GM23338 (cell line): ENCODE measurements at regions not wholly inside any gene's neighbourhood (a gene's known extent, or its start where the extent isn't known, plus 50 kb on each side); places are given as distances from the start of the nearest gene placed in this dataset.

Experiments used
- ATAC-seq: fragments of 200-7000 bp; cut with Tn5 transposase; 3 replicates; pipeline ENCODE4 v1.9.1; 2020
- DNase-seq: peaks from one replicate; pipeline ENCODE4 v3.0.0-alpha.2; 2015; ENCODE audit warnings: low spot score
- H2AFZ ChIP-seq: fragments of 200-600 bp; sonication (generic); 2 replicates; pipeline ENCODE4 v1.8.0; 2016; ENCODE audit warnings: antibody characterized with exemption, mild to moderate bottlenecking, moderate library complexity
- H3F3A ChIP-seq: fragments of 200-600 bp; sonication (generic); replicated peaks from 2 replicates; pipeline ENCODE4 v1.8.0; 2017; ENCODE audit warnings: antibody characterized with exemption, mixed run types, low read depth
- H3K27ac ChIP-seq: fragments of 200-600 bp; sonication (generic); 2 replicates; pipeline ENCODE4 v1.6.1; 2016; ENCODE audit warnings: low read depth
- H3K27me3 ChIP-seq: fragments of 200-600 bp; sonication (generic); 2 replicates; pipeline ENCODE4 v1.8.0; 2016; ENCODE audit warnings: mild to moderate bottlenecking, mixed run types, moderate library complexity; ENCODE audit not compliant: insufficient read depth
- H3K36me3 ChIP-seq: fragments of 200-600 bp; sonication (generic); 2 replicates; pipeline ENCODE4 v1.8.0; 2016; ENCODE audit warnings: mild to moderate bottlenecking; ENCODE audit not compliant: insufficient read depth
- H3K4me1 ChIP-seq: fragments of 200-600 bp; sonication (generic); 2 replicates; pipeline ENCODE4 v1.8.0; 2016; ENCODE audit warnings: mild to moderate bottlenecking, moderate library complexity; ENCODE audit not compliant: insufficient read depth
- H3K4me2 ChIP-seq: fragments of 200-600 bp; sonication (generic); 2 replicates; pipeline ENCODE4 v1.7.1; 2017; ENCODE audit warnings: mixed run types
- H3K4me3 ChIP-seq: fragments of 200-600 bp; sonication (generic); 2 replicates; pipeline ENCODE4 v1.6.1; 2016; ENCODE audit warnings: mixed run types
- H3K79me2 ChIP-seq: fragments of 200-600 bp; sonication (generic); replicated peaks from 2 replicates; pipeline ENCODE4 v1.8.0; 2017; ENCODE audit warnings: mild to moderate bottlenecking; ENCODE audit not compliant: insufficient read depth
- H3K9me2 ChIP-seq: fragments of 200-600 bp; sonication (generic); 2 replicates; pipeline ENCODE4 v1.8.0; 2017; ENCODE audit not compliant: insufficient read depth
- H4K20me1 ChIP-seq: fragments of 200-600 bp; sonication (generic); replicated peaks from 2 replicates; pipeline ENCODE4 v1.8.0; 2017; ENCODE audit warnings: mild to moderate bottlenecking; ENCODE audit not compliant: insufficient read depth
- H3K27ac Mint-ChIP-seq: 2 replicates; pipeline ENCODE4 v1.8.0; 2020; ENCODE audit warnings: inconsistent platforms, mild to moderate bottlenecking, moderate library complexity, mixed read lengths
- H3K27me3 Mint-ChIP-seq: 3 replicates; pipeline ENCODE4 v1.8.0; 2022; ENCODE audit warnings: low read depth, mild to moderate bottlenecking, moderate library complexity, mixed read lengths, inconsistent platforms; ENCODE audit not compliant: insufficient read depth, poor library complexity
- H3K36me3 Mint-ChIP-seq: 3 replicates; pipeline ENCODE4 v1.8.0; 2021; ENCODE audit warnings: low read depth, mild to moderate bottlenecking, inconsistent platforms, moderate library complexity, mixed read lengths
- H3K4me1 Mint-ChIP-seq: 3 replicates; pipeline ENCODE4 v1.8.0; 2020; ENCODE audit warnings: mild to moderate bottlenecking, inconsistent platforms, mixed read lengths
- H3K4me3 Mint-ChIP-seq: 3 replicates; pipeline ENCODE4 v1.8.0; 2021; ENCODE audit warnings: moderate library complexity, mild to moderate bottlenecking, inconsistent platforms, mixed read lengths
- H3K9me3 Mint-ChIP-seq: 3 replicates; pipeline ENCODE4 v1.8.0; 2020; ENCODE audit warnings: moderate library complexity, mild to moderate bottlenecking, inconsistent platforms, mixed read lengths
- EZH2 ChIP-seq: fragments of 200-600 bp; sonication (generic); IDR thresholded peaks from one replicate; pipeline ENCODE4 v1.8.0; 2017; ENCODE audit warnings: antibody characterized with exemption, mild to moderate bottlenecking, low read depth; ENCODE audit not compliant: unreplicated experiment
- EZH2phosphoT487 ChIP-seq: fragments of 200-600 bp; sonication (generic); IDR thresholded peaks from one replicate; pipeline ENCODE4 v1.8.1; 2018; ENCODE audit warnings: antibody characterized with exemption; ENCODE audit not compliant: unreplicated experiment
- JUNB ChIP-seq: IDR thresholded peaks from one replicate; pipeline ENCODE4 v1.6.1; 2016; ENCODE audit warnings: antibody characterized with exemption; ENCODE audit not compliant: unreplicated experiment
- STAT1 ChIP-seq: IDR thresholded peaks from one replicate; pipeline ENCODE4 v1.6.1; 2016; ENCODE audit warnings: antibody characterized with exemption; ENCODE audit not compliant: unreplicated experiment
- ZNF114 ChIP-seq: fragments of 250-450 bp; sonication (Bioruptor Pico); IDR thresholded peaks from 2 replicates; pipeline ENCODE4 v1.5.0; 2020; ENCODE audit warnings: mild to moderate bottlenecking, moderate library complexity
- ZNF331 ChIP-seq: fragments of 250-450 bp; sonication (Bioruptor Pico); IDR thresholded peaks from 2 replicates; pipeline ENCODE4 v1.5.0; 2020; ENCODE audit warnings: low read depth, mild to moderate bottlenecking, moderate library complexity
- TF ChIP-seq, protein P1 (sequence below): IDR thresholded peaks from one replicate; pipeline ENCODE4 v1.6.1; 2018; ENCODE audit warnings: antibody characterized with exemption; ENCODE audit not compliant: unreplicated experiment
- TF ChIP-seq, protein P2 (sequence below): fragments of 250-450 bp; sonication (Bioruptor Pico); IDR thresholded peaks from 2 replicates; pipeline ENCODE4 v1.5.0; 2020; ENCODE audit warnings: mild to moderate bottlenecking, moderate library complexity
- TF ChIP-seq, protein P3 (sequence below): IDR thresholded peaks from 2 replicates; pipeline ENCODE4 v1.6.1; 2016; ENCODE audit warnings: antibody characterized with exemption
- TF ChIP-seq, protein P4 (sequence below), 2 experiments: fragments of 200-600 bp in 1 of 2; sonication (generic) in 1 of 2; conservative IDR thresholded peaks; 2 replicates each; pipeline versions ENCODE4 v1.5.1 to v1.6.1; 2016 to 2017; ENCODE audit warnings: antibody characterized with exemption in 2 of 2, low read depth in 2 of 2, mild to moderate bottlenecking in 2 of 2, moderate library complexity in 1 of 2

DNA sequence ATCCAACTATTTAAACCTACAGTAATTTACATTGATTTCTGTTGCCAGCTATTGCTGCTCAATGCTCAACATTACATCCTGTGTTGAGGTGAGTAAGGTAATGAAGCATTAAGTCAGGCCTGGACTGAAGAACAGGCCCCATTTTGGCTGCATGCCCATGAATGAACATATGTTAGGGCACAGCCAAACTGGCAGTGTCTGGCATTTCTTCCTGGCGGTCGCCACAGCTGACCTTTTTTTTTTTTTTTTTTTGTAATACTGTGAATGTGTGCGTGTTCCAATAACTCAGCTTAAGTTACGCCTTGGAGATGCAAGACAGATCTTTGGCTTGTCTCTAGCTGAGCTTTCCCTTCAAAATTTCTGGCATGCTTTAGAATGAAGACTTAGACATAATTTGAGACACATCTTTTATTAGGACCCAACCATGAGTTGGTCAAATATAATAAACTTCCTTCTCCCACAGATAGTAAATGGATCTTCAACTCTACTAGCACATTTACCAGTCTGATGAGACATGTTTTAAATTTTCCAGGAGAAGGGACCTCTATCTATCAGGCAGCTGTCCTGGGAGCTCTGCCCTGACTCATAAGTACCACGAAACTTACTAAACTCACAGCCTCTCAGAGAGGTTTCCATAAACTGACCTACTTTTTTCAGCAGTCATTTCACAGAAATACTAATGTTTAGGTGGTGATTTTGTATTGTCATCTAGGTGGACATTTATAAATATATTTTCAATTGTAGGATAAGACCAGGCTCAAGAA lies 341.1 kb upstream of the RUNX1 start:
- TF ChIP-seq EZH2 (no peak), ZNF114 (CRISPR knock-in tag) (no peak), EZH2phosphoT487 (no peak), JUNB (no peak), STAT1 (no peak), ZNF331 (no peak)
- TF ChIP-seq, protein P1, sequence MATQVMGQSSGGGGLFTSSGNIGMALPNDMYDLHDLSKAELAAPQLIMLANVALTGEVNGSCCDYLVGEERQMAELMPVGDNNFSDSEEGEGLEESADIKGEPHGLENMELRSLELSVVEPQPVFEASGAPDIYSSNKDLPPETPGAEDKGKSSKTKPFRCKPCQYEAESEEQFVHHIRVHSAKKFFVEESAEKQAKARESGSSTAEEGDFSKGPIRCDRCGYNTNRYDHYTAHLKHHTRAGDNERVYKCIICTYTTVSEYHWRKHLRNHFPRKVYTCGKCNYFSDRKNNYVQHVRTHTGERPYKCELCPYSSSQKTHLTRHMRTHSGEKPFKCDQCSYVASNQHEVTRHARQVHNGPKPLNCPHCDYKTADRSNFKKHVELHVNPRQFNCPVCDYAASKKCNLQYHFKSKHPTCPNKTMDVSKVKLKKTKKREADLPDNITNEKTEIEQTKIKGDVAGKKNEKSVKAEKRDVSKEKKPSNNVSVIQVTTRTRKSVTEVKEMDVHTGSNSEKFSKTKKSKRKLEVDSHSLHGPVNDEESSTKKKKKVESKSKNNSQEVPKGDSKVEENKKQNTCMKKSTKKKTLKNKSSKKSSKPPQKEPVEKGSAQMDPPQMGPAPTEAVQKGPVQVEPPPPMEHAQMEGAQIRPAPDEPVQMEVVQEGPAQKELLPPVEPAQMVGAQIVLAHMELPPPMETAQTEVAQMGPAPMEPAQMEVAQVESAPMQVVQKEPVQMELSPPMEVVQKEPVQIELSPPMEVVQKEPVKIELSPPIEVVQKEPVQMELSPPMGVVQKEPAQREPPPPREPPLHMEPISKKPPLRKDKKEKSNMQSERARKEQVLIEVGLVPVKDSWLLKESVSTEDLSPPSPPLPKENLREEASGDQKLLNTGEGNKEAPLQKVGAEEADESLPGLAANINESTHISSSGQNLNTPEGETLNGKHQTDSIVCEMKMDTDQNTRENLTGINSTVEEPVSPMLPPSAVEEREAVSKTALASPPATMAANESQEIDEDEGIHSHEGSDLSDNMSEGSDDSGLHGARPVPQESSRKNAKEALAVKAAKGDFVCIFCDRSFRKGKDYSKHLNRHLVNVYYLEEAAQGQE, result no peak
- TF ChIP-seq, protein P2, sequence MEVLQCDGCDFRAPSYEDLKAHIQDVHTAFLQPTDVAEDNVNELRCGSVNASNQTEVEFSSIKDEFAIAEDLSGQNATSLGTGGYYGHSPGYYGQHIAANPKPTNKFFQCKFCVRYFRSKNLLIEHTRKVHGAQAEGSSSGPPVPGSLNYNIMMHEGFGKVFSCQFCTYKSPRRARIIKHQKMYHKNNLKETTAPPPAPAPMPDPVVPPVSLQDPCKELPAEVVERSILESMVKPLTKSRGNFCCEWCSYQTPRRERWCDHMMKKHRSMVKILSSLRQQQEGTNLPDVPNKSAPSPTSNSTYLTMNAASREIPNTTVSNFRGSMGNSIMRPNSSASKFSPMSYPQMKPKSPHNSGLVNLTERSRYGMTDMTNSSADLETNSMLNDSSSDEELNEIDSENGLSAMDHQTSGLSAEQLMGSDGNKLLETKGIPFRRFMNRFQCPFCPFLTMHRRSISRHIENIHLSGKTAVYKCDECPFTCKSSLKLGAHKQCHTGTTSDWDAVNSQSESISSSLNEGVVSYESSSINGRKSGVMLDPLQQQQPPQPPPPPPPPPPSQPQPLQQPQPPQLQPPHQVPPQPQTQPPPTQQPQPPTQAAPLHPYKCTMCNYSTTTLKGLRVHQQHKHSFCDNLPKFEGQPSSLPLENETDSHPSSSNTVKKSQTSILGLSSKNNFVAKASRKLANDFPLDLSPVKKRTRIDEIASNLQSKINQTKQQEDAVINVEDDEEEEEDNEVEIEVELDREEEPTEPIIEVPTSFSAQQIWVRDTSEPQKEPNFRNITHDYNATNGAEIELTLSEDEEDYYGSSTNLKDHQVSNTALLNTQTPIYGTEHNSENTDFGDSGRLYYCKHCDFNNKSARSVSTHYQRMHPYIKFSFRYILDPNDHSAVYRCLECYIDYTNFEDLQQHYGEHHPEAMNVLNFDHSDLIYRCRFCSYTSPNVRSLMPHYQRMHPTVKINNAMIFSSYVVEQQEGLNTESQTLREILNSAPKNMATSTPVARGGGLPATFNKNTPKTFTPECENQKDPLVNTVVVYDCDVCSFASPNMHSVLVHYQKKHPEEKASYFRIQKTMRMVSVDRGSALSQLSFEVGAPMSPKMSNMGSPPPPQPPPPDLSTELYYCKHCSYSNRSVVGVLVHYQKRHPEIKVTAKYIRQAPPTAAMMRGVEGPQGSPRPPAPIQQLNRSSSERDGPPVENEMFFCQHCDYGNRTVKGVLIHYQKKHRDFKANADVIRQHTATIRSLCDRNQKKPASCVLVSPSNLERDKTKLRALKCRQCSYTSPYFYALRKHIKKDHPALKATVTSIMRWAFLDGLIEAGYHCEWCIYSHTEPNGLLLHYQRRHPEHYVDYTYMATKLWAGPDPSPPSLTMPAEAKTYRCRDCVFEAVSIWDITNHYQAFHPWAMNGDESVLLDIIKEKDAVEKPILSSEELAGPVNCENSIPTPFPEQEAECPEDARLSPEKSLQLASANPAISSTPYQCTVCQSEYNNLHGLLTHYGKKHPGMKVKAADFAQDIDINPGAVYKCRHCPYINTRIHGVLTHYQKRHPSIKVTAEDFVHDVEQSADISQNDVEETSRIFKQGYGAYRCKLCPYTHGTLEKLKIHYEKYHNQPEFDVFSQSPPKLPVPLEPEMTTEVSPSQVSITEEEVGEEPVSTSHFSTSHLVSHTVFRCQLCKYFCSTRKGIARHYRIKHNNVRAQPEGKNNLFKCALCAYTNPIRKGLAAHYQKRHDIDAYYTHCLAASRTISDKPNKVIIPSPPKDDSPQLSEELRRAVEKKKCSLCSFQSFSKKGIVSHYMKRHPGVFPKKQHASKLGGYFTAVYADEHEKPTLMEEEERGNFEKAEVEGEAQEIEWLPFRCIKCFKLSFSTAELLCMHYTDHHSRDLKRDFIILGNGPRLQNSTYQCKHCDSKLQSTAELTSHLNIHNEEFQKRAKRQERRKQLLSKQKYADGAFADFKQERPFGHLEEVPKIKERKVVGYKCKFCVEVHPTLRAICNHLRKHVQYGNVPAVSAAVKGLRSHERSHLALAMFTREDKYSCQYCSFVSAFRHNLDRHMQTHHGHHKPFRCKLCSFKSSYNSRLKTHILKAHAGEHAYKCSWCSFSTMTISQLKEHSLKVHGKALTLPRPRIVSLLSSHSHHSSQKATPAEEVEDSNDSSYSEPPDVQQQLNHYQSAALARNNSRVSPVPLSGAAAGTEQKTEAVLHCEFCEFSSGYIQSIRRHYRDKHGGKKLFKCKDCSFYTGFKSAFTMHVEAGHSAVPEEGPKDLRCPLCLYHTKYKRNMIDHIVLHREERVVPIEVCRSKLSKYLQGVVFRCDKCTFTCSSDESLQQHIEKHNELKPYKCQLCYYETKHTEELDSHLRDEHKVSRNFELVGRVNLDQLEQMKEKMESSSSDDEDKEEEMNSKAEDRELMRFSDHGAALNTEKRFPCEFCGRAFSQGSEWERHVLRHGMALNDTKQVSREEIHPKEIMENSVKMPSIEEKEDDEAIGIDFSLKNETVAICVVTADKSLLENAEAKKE (CRISPR knock-in tag), result no peak
- TF ChIP-seq, protein P3, sequence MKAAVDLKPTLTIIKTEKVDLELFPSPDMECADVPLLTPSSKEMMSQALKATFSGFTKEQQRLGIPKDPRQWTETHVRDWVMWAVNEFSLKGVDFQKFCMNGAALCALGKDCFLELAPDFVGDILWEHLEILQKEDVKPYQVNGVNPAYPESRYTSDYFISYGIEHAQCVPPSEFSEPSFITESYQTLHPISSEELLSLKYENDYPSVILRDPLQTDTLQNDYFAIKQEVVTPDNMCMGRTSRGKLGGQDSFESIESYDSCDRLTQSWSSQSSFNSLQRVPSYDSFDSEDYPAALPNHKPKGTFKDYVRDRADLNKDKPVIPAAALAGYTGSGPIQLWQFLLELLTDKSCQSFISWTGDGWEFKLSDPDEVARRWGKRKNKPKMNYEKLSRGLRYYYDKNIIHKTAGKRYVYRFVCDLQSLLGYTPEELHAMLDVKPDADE, result no peak
- TF ChIP-seq, protein P4, sequence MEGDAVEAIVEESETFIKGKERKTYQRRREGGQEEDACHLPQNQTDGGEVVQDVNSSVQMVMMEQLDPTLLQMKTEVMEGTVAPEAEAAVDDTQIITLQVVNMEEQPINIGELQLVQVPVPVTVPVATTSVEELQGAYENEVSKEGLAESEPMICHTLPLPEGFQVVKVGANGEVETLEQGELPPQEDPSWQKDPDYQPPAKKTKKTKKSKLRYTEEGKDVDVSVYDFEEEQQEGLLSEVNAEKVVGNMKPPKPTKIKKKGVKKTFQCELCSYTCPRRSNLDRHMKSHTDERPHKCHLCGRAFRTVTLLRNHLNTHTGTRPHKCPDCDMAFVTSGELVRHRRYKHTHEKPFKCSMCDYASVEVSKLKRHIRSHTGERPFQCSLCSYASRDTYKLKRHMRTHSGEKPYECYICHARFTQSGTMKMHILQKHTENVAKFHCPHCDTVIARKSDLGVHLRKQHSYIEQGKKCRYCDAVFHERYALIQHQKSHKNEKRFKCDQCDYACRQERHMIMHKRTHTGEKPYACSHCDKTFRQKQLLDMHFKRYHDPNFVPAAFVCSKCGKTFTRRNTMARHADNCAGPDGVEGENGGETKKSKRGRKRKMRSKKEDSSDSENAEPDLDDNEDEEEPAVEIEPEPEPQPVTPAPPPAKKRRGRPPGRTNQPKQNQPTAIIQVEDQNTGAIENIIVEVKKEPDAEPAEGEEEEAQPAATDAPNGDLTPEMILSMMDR (conservative IDR thresholded peaks at IDR 0.05; ENCODE audit: low read depth in 2 of 2), result no peak
- H3K4me1 Mint-ChIP-seq, result no peaks in the 10 kb centered on the region
- DNase-seq (no peak), ATAC-seq (no peak)
- Histone ChIP-seq H3K9me2 (0 out of 2 replicates have a peak, but pooled peaks cover 2% of the 10 kb centered on the region), H3K27ac (no peak overlapping the region), H3K4me1 (no peaks in the 10 kb centered on the region), H3K79me2 (no peaks in the 10 kb centered on the region), H4K20me1 (no peaks in the 10 kb centered on the region), H3K4me3 (no peak overlapping the region), H3K27me3 (no peaks in the 10 kb centered on the region), H2AFZ (no peak overlapping the region), H3K36me3 (no peaks in the 10 kb centered on the region), H3F3A (no peaks in the 10 kb centered on the region), H3K4me2 (no peak overlapping the region)
- no peak overlapping the region; the same call in 1 of the 2 replicates for H3K27ac Mint-ChIP-seq
- H3K27me3 Mint-ChIP-seq, result peaks cover 2% of the 10 kb centered on the region
- no peak overlapping the region for H3K4me3 Mint-ChIP-seq
- H3K9me3 Mint-ChIP-seq, result no peaks in the 10 kb centered on the region; the same call in 2 of the 3 replicates
- no peaks in the 10 kb centered on the region for H3K36me3 Mint-ChIP-seq
